T-helper 1 cell (primary cell): ENCODE measurements at regions not wholly inside any gene's neighbourhood (a gene's known extent, or its start where the extent isn't known, plus 50 kb on each side); places are given as distances from the start of the nearest gene placed in this dataset.
"Not testable (repeated sequence)": the region's sequence is repeated elsewhere in the genome, so short reads cannot be mapped to it uniquely, and the experiment has no call there.

Experiments used
- DNase-seq, 5 donors: peaks; one replicate each; pipeline ENCODE4 v3.0.0-alpha.2; 2012 to 2020

- no peak for DNase-seq
These were observed 421.9 kb upstream of the TENM3 start for GRCh38 chr4:181821039-181822004.

GRCh38 chr4:181822005-181822375 is 421.2 kb upstream of the TENM3 start:
- DNase-seq: no peak

DNA sequence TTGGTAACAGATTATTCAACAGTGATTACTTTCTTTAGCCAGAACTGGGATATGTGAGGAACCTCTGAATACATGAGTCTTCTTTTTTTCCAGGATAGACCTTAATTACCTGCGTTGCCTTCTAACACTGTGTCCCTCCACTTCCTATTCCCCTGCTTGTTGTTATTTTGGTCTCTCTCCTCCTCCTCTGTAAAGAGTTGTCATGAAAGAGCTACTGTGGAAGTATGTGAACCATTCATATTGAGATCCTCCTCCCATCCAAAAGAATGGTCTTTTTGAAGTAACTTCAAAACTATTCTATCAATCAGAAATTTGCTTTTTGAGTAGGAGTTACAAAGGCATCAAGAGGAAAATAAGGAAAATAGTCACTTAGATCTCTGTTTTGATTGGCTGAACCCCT is 420.0 kb upstream of the TENM3 start:
- DNase-seq: no peak

GRCh38 chr4:181823645-181824044 is 419.6 kb upstream of the TENM3 start:
- DNase-seq: no peak

GRCh38 chr4:181825564-181825963 is 417.6 kb upstream of the TENM3 start:
- DNase-seq: no peak

GRCh38 chr4:181827246-181827645 is 416.0 kb upstream of the TENM3 start:
- no peak for DNase-seq

DNA sequence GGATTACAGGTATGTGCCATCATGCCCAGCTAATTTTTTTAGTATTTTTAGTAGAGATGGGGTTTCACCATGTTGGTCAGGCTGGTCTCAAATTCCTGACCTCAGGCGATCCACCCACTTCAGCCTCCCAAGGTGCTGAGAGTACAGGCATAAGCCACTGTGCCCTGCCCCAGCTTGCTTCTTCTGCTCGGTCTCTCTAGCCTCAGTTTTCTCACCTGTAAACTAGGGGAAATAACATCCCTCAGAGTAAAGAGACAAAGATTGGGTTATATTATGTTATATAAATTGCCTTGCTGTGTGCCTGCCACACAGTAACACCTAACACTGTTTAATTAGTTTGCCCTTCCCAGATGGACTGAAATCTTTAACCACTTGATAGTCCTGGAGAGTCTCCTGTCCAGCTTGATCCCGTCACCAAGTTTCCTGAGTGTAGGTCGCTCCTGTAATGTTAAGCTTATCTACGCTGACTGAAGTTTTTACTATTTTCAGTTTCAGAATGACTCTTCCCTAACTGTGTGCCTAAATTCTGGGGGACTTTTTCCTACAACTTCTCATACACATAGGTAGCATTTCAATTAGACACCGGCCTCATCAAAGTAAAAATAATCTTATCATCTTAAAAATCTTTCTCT is 412.7 kb upstream of the TENM3 start:
- no peak for DNase-seq

DNA sequence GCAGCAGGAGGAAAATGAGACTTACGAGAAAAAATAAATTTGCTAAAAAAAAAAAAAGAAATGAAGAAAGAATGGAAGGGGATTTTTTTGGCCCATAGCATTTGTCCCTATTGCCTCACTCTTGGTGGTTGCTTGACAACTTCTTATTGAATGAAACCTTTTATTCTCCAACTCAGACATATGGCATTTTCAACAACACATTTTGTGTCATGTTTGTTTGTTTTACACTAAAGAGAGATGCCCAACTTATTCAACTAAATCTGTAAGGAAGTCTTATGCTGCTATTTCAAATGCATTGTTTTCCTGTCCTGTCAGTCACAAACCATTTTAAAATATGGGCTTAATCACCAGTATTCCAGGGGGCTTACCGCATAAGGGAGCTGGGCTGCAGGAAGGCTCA is 409.1 kb upstream of the TENM3 start:
- DNase-seq: no peak

DNA sequence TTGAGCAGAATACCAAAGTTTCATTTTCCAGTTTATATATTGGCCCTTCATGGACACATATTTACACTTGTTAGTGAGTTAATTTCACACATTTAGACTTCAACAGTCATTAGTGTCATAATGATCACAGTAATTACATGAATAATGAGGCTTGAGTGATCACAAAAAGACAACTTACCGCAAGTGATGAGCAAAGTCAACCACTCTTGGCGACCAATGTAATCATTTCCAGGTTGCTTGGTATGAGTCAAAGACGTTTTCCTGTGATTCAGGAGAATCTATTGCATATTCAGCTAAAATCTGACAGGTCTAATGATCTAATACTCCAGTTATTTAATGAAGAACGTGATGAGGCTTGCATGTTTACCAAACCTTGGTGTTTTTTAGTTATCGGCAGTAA is 407.9 kb upstream of the TENM3 start:
- no peak for DNase-seq

DNA sequence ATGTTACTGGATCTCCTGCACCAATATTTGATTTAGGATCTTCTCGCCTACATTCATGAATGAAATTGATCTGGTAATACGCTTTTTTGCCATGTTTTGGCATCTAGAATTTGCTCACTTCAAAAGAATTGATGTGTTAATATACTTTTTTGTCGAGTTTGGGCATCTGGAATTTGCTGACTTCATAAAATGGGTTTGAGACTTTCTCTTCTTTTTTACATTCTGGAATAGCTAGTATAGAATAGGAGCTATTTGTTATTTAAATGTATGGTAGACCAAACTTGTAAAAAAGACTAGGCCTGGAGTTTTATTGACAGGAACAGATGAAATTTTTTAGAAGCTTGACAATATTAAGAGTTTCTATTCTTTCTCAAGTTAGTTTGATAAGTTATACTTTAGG is 404.9 kb upstream of the TENM3 start:
- DNase-seq: no peak

DNA sequence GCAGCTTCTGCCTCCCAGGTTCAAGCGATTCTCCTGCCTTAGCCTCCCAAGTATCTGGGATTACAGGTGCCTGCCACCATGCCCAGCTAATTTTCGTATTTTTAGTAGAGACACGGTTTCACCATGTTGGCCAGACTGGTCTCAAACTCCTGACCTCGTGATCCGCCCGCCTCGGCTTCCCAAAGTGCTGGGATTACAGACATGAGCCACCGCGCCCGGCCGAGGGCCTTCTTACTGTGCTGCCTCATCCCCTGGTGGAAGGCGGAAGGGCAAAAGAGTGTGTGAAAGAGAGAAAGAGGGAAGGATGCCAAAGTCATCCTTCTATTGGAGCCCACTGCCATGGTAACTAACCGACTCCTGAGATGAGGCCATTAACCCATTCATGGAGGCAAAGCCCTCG is 399.4 kb upstream of the TENM3 start:
- not testable (repeated sequence) for DNase-seq

GRCh38 chr4:181845617-181846016 is 397.6 kb upstream of the TENM3 start:
- DNase-seq: no peak

- DNase-seq: no peak
These were observed 396.3 kb upstream of the TENM3 start for GRCh38 chr4:181846934-181847333.

GRCh38 chr4:181848357-181848756 is 394.8 kb upstream of the TENM3 start:
- DNase-seq: no peak

DNA sequence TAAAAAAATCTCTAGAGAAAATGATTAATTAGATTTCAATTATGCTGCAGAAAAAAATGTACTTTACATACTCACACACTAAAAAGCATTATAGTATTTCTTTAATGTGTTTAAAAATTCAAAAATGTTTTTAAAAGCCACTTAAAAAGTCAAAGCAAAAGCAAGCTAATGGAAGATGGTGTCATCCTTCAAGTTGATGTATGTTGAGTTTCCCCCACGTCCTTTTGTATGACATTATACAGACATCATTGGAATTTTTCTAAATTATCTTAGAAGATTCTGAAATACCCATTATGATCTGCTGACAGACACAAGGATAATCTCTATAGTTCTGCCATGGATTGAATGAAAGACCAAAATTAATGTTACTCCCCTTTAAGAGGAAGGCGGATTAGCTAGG is 393.7 kb upstream of the TENM3 start:
- no peak for DNase-seq

DNA sequence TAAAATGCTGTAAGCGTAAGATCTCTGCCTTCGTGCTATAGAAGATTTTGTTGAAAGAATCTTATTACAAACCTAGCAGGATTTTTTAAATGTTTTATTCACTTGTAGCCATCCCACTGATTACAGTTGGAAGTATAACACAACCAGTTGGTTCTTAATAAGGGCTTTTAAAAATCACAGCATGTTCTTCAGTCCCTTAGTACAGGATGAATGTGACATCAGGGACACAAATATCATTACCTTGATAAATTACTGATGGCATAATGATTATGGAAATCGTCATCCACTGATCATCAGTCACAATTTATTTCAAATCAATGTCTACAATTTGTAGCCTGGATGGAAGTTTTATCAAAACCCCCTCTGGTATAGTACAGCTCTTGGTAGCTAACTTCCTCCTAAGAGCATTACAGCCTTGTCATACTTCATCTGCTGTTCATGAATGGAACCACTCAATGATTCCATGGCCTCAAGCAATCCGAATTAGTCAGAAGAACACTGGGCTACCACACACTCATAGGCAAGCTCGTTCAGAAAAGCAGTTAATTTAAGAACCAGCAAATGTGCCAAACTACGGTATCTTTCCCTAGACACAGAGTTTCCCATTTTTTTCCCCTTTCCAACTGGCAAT is 389.2 kb upstream of the TENM3 start:
- no peak for DNase-seq

- DNase-seq: no peak
These were observed 387.9 kb upstream of the TENM3 start for GRCh38 chr4:181855307-181855706.

GRCh38 chr4:181857471-181857870 is 385.7 kb upstream of the TENM3 start:
- not testable (repeated sequence) for DNase-seq

GRCh38 chr4:181858741-181859140 is 384.5 kb upstream of the TENM3 start:
- DNase-seq: no peak

DNA sequence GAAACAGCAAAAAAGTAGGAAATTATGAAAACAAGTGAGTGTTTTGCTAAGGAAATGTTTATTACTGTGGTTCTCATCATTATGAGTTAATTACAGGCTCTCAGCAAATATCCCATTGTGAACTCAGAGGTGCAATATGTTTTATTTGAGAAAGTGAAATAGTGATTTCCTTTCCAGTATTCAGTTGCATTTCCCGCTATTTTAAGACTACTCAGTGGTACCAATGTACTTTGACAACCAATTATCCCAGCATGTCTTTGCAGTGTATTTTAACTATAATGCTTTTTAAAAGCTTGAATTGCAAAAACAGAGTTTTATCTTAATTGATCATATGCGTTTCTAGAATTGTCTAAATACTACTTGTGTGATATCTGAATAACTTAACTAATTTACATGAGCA is 383.8 kb upstream of the TENM3 start:
- no peak for DNase-seq

DNA sequence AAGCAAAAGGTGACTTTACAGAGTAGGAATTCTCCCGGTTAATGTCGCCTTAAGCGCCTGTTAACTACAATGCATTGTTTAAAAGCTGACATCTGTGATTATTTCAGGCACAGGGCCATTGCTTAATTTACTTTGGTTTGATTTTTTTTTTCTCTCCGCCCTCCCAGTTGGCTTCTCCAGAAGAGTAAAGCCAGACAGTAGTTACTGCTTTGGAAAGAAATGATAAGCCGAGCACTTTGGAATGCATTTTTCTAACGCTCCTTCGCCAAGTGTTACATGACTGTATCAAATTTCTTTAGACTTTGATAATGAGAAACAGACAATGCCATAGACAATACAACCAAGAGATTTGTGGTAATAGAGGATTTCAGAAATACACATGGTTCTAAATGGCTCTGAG is 383.0 kb upstream of the TENM3 start:
- no peak for DNase-seq

GRCh38 chr4:181860668-181861067 is 382.5 kb upstream of the TENM3 start:
- DNase-seq: no peak

GRCh38 chr4:181863856-181864255 is 379.3 kb upstream of the TENM3 start:
- DNase-seq: no peak

GRCh38 chr4:181870326-181870725 is 372.9 kb upstream of the TENM3 start:
- no peak for DNase-seq
